Epidermal melanocyte (primary cell): ENCODE measurements at regions not wholly inside any gene's neighbourhood (a gene's known extent, or its start where the extent isn't known, plus 50 kb on each side); places are given as distances from the start of the nearest gene placed in this dataset.
"Not testable (repeated sequence)": the region's sequence is repeated elsewhere in the genome, so short reads cannot be mapped to it uniquely, and the experiment has no call there.

Source experiments
- DNase-seq: peaks from one replicate; pipeline ENCODE4 v3.0.0; 2011; ENCODE audit warnings: low spot score; ENCODE audit not compliant: insufficient read length

DNA sequence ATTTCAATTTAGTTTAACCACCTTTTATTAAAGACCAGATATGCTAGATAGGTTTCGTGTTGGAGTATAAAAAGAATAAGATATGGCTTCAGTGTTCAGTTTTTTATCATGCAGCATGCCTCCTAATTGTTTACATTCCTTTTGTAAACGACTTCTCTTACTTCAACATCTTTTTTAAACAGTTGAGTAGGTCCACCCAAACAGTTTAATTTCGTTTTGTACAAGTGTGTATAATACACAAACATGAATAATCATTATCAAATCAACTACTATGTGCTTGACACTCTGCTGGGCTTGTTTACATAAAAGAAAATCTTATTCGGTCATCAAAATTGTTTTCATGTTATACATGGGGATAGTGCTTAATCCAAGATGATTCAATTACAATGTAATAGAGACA is 906.3 kb upstream of the ADGRL4 start:
- no peak for DNase-seq

DNA sequence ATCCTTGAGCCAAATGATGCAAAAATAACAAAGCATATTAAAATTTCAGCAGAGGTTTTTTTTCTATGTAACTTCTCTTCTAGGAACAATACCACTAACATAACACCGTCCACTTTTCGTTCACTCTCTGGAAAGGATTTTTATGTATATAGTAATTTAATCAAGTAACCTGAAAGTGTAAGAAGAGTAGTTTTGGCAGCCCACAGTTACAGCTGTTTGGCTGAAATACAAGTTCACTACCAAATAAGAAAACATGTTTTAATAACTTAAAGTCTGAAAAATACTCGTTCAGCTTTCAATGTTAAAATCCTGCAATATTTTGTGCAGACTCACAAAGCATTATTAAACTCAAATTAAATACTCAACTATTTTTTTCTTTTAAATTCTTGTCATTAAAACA is 896.8 kb upstream of the ADGRL4 start:
- no peak for DNase-seq

DNA sequence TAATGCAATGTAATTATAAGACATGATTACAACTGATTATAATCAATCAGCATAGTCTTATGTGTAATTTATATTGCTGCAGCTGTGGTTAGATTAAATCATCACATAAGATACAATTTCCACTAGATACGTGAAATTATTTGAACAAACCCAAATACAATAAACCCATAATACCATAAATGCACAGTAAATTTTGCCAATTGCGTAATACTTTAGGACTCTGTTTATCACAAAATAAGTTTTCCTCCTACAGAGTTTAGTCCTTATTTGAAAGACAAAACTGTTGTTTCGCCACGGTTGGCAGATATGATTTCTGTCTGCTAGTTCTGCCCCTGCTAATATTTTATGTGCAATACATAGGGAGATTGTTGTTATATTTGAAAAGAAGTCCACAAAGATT is 895.9 kb upstream of the ADGRL4 start:
- DNase-seq: no peak

DNA sequence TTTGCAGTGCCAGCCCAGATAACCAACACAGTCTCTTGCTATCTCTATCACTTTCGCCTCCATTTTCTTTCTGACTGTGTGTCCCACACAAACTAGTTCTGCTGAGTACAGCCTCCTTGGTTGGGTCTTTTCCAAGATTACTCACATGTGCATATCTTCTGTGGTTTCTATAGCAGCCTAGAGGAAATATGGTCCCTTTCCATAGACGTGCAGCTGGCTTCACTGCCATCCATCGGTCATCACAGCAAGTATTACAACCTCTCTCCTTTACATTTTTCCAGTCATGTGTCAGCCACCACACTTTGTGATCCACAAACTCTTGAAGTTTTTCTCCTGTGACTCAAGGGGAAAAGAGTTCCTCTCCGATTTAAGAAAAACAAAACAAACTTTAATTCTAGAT is 893.4 kb upstream of the ADGRL4 start:
- no peak for DNase-seq

DNA sequence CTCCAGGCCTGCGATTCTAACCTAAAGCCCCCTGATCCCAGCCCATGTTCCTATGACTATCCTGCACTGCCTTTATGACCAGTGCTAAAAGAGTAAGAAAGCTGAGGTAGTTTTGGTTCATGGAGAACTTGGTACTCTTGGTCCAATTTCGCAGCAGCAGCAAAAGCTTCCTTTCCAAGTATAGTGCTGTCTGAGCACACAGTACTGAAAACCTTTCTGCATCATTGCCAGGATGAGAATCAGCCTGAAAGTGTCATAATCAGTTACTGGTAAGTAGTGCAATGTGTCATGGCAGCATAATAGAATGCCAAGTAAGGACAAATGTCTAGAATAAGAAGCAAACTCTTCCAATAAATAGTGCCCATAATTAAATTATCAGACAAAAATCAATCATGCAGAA is 889.6 kb upstream of the ADGRL4 start:
- no peak for DNase-seq

DNA sequence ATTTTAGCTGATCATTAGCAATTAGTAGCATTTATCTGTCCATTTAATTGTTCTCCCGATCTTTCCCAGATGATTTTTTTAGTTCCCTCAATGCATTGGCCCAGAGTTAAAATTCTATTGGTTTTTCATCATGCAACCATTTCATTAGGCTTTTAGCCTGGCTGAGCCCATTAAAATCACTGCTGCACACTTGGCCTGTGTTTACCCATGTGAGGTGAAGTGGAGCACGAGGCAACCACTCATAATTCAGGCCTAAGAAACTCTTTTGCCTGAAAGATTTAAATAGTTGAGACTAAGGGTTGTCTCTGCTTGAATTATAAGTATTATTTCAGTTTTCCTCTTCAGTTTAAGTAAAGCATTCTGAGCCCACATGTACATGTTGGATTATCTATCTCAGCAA is 889.0 kb upstream of the ADGRL4 start:
- DNase-seq: no peak

DNA sequence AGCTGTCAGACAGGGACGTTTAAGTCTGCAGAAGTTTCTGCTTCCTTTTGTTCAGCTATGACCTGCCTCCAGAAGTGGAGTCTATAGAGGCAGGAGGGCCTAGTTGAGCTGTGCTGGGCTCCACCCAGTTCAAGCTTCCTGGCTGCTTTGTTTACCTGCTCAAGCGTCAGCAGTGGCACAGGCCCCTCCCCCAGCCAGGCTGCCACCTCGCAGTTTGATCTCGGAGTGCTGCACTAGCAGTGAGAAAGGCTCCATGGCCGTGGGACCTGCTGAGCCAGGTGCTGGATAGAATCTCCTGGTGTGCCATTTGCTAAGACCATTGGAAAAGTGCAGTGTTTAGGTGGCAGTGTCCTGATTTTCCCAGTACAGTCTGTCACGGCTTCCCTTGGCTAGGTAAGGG is 887.6 kb upstream of the ADGRL4 start:
- DNase-seq: not testable (repeated sequence)

DNA sequence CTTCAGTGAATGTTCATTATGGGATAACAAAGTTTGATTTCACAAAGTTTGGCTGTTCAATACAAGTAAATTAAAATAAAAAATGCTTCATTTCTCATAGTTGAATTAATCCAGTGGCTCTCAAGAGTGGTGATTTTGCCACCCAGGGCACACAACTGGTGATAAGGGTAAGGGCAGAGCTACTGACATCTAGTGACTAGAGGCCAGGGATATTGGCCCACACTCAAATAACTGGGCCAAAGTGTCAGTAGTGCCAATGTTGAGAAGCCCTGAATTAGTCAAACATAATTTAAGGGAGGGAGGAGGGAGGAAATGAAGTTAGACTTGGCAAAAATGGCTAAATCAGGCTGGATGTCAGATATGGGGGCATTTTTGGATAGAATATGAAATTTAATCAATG is 880.5 kb upstream of the ADGRL4 start:
- no peak for DNase-seq

DNA sequence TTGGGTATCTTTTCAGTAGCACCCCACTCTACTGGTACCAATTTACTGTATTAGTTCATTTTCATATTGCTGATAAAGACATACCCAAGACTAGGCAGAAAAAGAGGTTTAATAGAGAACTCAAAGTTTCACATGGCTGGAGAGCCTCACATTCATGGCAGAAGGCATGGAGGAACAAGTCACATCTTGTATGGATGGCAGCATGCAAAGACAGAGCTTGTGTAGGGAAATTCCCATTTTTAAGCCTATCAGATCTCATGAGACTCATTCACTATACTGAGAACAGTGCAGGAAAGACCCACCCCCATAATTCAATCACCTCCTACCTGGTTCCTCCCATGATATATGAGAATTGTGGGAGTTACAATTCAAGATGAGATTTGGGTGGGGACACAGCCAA is 878.6 kb upstream of the ADGRL4 start:
- DNase-seq: no peak

DNA sequence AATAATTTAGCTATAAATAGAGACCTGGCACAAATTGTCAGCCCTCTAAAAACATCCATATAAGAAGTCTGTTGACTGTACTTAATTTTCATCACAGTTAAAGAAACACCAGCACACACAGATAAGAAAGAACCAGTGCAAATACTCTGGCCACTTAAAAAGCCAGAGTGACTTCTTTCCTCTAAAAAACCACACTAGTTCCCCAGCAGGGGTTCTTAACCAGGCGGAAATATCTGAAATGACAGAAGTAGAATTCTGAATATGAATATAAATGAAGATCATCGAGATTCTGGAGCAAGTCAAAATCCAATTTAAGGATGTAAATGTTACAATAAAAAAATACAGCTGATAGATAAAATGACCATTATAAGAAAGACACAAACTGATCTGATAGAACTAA is 870.6 kb upstream of the ADGRL4 start:
- no peak for DNase-seq

DNA sequence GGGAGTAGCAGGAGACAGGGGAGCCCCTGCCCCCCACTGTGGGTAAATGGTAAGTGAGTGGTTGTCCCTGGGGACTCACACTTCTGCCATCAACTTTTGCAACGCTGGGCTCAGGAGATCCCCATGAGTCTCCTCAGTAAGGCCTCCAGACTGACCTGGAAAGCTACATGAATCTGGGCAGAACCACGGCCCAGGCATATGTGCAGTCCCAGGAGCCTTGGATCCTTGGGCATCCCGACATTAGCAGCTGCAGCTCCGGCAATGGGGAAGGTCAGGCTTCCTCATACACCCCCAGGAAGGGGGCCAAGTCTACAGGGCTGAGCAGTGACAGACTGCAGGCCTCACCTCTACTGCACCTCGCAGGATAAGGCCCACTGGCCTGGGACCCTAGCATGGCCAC is 868.7 kb upstream of the ADGRL4 start:
- no peak for DNase-seq

DNA sequence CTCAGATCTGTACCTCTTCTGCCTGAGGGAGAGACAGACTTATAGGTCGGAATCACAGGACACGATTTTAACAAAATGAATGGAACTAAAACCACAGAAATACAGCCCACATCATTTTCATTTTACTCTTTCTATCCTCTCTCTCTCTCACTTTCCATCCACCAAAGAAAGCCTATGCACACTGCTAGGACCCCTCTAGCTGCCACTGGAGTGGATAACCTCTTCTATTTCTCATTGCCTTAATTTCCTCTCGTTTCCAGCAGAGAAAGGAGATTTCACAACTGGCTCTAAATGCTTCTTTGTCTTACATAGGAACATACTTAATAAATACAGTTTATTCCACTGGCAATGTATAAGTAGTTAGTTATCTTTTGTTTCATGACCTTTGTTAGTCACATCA is 867.8 kb upstream of the ADGRL4 start:
- no peak for DNase-seq

DNA sequence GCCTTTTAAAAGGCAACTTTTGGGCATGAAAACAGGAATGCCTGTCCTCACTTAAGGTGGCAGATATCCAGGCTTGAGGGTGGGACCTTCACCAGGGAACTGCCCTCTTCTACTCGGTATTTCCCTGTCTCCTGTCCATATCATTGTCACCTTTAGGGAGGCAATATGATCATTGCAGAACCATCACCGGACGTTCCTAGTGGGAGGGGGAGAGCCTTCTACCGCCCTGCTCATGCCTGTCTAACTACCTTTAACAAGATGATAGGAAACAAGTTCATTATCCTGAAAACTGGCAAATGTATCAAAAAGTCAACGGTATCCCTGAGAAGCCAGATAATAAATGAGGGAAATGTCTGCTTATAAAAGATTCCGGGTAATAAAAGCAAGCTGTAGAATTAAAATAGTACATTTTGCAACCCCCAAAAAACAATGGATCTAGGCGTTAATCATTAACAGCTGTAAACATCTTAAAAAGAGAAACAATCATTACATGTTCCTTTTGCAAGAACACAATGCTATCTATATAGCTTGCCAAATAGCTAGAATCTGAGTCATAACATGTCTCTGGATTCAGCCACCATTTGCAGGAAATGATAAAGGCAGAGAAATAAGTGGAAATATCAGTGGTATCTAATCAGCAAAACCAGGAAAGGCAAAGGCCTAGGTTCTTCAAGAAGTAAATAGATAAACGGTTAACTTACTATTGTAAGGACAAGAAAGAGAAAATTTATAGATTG is 852.9 kb upstream of the ADGRL4 start:
- DNase-seq: no peak

DNA sequence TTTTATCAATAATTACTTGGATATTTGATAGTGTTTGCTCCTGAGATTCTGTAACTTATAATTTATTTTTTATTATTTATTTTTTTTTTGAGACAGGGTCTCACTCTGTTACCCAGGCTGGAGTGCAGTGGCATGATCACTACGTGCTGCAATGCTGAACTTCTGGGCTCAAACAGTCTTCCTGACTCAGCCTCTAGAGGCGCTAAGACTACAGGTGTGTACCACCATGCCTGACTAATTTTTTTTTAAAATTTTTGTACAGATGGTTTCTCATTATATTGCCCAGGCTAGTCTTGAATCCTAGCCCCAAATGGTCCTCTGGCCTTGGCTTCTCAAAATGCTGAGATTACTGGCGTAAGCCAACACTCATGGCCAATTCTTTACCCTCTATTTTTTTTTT is 845.5 kb upstream of the ADGRL4 start:
- DNase-seq: no peak

DNA sequence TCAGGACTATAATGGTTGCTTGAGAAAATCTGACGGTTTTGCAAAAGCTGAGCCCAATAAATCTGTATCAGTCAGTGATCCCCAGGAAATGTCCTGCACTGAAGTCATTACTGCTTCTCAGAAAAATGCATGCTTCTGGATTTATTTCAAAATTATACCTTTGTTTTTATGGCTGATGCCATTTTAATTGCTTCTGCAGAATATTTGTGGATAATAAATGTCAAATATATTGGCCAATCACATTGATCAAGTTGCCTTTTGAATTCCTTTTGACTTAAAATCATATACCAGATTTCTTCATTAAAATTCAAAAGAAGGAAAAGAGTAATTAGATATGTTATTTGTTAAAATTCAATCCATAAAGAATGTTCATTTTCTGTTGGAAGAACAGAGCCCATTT is 842.9 kb upstream of the ADGRL4 start:
- DNase-seq: no peak

DNA sequence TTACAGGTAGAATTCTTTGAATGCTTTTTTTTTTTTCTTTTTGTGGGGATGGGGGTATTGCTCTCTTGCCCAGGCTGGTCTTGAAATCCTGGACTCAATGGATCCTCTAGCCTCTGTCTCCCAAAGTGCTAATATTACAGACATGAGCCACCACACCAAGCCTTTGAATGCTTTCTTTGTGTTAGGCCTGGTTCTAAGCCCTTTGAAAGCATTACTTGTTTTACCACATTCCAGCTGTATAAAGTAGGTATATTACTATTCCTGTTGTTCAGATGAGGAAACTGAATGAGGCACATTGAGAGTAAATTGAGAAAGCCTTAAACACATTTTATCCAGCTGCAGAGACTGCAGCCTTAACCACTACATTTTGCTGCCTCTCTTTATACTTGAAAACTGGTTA is 841.8 kb upstream of the ADGRL4 start:
- DNase-seq: no peak

DNA sequence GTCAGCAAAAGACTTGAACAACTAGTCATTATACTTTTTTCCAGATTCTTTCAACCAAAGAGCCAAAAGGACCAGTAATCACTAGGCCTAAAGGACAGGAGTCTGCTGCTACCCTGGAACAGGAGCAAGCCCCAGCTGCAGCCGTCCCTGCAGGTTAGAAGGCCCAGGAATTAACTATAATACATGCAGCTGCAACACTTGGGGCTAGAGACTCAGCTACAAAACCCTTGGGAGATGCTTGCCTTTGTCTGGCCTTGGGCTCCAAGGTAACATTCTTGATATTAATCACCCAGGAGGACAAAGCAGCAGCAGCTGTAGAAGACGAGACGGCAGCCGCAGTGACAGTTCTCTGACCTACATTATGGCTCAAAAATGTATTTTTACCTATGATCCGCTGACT is 841.2 kb upstream of the ADGRL4 start:
- DNase-seq: no peak

DNA sequence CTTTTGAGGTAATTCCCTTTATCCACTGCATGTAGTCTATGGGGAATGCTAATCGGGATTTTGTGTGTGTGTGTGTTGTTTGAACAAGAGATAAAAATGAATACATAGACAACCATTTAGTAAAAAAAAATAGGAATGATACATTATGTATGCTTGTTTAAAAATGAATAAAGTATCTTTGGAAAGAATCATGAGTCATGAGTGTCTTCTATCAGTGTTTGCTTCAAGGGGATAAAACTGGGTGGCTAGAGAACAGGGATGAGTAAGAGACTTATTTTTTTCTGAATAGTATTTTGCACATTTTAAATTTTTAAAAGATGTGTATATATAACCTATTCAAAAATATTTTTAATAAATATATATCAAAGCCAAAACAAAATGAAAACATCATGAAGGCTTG is 839.4 kb upstream of the ADGRL4 start:
- DNase-seq: no peak

DNA sequence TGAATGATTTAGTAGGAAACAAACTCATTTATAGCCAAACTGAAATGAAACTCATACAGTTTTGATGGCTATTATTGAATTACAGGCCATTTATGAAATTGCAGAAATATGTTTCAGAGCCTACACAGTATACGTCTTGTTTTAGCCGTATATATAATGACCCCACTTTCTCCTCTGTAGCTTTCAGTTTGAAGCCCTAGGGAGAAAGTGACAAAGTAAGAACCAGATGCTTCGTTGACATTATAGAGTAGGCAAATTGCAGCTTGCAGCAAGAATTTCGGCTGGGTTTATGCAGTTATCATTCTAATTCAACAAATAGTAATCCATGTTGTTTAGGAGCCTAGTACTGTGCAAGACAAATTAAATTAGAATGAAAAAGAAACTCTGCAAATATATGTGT is 836.3 kb upstream of the ADGRL4 start:
- DNase-seq: no peak

DNA sequence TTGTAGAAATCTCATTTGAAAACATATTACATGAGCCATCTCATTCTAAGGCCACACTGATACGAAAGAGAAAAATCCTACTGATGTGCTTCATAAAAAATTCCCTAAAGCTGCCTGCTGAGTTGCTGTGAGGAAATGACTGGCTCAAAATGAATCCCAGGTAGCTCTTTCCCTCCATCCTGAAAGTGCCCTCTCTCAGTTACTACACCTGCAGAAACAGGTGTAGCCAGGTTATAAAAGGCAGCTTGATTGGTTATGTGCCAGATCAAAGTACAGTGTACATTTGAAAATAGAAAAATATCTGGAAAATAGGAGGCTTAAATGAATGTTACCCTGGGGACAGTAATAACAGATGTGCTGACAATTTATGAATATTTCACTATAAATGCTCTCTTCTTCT is 833.4 kb upstream of the ADGRL4 start:
- DNase-seq: no peak

DNA sequence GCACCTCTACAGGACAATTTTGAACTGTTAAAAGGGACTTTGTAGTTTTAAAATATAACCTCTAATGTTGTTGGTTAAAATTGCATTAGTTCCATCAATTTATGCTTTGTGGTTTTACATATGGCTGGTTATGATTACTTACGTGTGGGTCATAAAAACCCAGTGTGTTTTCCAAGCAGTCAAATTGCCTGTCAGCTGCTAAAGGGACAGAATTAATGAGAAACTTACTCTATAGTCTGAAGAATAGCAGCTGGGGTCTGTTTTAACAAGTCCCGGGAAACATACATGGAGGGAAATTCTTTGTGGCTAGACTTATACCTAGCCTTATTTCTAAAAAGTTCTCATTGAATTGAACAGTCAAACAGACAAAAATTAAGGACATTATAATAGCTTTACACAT is 820.9 kb upstream of the ADGRL4 start:
- DNase-seq: no peak

DNA sequence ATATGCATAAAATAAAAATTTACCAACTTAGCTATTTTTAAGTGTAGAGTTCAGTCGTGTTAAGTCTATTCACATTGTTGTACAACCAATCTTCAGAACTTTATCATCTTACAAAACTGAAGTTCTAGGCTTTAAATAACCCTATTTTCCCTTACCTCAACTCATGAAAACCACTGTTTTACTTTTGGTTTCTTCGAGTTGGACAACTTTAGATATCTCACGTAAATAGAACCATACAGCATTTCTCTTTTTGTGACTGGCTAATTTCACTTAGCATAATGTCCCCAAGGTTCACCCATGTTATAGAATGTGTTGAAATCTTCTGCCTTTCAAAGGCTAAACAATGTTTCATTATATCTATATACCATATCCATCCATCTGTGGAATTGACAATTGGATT is 819.0 kb upstream of the ADGRL4 start:
- DNase-seq: no peak

DNA sequence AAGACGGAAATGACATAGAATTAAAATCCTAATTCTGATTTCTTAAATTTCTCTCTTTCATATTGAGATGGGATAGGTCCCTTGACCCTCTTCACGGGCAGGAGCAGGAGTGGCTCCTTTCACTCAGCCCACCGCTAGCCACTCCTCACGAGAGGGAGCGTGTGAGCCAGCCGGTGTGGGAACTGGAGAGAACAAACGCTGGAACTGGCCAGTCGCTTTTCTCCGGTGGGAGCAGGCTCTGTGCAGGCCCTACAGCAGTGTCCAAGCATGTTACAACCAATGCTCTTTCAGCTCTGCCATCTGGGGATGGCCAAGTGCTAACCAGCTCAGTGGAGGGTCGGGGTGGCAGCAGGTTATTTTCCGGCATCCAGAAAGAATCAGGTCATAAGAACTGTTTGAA is 815.5 kb upstream of the ADGRL4 start:
- no peak for DNase-seq

DNA sequence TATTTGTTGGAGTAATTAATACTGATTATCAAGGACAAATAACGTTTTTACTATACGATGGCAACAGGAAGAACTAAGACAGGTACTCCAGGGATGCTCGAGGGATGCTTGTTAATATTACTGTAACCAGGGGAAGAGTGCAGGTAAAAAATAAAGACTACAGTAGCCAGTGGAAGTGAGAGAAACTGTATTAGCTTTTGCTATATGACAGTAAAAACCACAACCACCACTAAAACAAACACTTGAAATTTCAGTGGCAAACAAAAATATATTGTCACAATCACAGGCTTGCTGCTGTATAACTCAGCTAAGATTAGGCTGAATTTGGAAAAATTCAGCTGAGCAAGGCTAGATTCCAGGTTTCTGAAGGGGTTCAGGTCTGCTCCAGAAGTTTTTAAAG is 812.6 kb upstream of the ADGRL4 start:
- no peak for DNase-seq
